SK-N-SH treated with all-trans-retinoic acid at 6 μM for 48 hours (cell line): ENCODE measurements at regions not wholly inside any gene's neighbourhood (a gene's known extent, or its start where the extent isn't known, plus 50 kb on each side); places are given as distances from the start of the nearest gene placed in this dataset.
"Not testable (repeated sequence)": the region's sequence is repeated elsewhere in the genome, so short reads cannot be mapped to it uniquely, and the experiment has no call there.

Source experiments
- ATAC-seq: fragments of 200-7000 bp; cut with Tn5 transposase; 3 replicates; pipeline ENCODE4 v1.9.1; 2020; ENCODE audit warnings: mild to moderate bottlenecking, moderate library complexity
- ARNTL ChIP-seq: fragments of 450-650 bp; formaldehyde crosslinking; IDR thresholded peaks from 2 replicates; pipeline ENCODE4 v1.5.0; 2020; ENCODE audit warnings: low read depth, mild to moderate bottlenecking, moderate library complexity, borderline replicate concordance
- BACH2 ChIP-seq: fragments of 250-450 bp; sonication (Bioruptor Pico); IDR thresholded peaks from 2 replicates; pipeline ENCODE4 v1.9.0; 2021; ENCODE audit warnings: mild to moderate bottlenecking, borderline replicate concordance
- CREB5 ChIP-seq: fragments of 250-450 bp; sonication (Bioruptor Pico); IDR thresholded peaks from 2 replicates; pipeline ENCODE4 v1.5.1; 2020; ENCODE audit warnings: low read depth, mild to moderate bottlenecking, moderate library complexity
- CSDC2 ChIP-seq: fragments of 250-450 bp; sonication (Bioruptor Pico); IDR thresholded peaks from 2 replicates; pipeline ENCODE4 v1.5.0; 2020; ENCODE audit warnings: mild to moderate bottlenecking, moderate library complexity
- ISL1 ChIP-seq: fragments of 250-450 bp; sonication (Bioruptor Pico); IDR thresholded peaks from 2 replicates; pipeline ENCODE4 v2.1.2; 2022; ENCODE audit warnings: mild to moderate bottlenecking, moderate library complexity
- OSR1 ChIP-seq: fragments of 250-450 bp; sonication (Bioruptor Pico); IDR thresholded peaks from 2 replicates; pipeline ENCODE4 v1.8.0; 2022; ENCODE audit warnings: moderate library complexity, mild to moderate bottlenecking, inconsistent platforms
- POU6F1 ChIP-seq: fragments of 250-450 bp; sonication (Bioruptor Pico); IDR thresholded peaks from 2 replicates; pipeline ENCODE4 v1.8.0; 2021; ENCODE audit warnings: low read depth, mild to moderate bottlenecking, moderate library complexity, borderline replicate concordance
- PPARA ChIP-seq: fragments of 250-450 bp; sonication (Bioruptor Pico); IDR thresholded peaks from 2 replicates; pipeline ENCODE4 v1.5.0; 2020; ENCODE audit warnings: mild to moderate bottlenecking, borderline replicate concordance
- RARB ChIP-seq: fragments of 250-450 bp; sonication (Bioruptor Pico); IDR thresholded peaks from 2 replicates; pipeline ENCODE4 v1.8.0; 2021; ENCODE audit warnings: mild to moderate bottlenecking, moderate library complexity
- TCF4 ChIP-seq: fragments of 250-450 bp; sonication (Bioruptor Pico); IDR thresholded peaks from 2 replicates; pipeline ENCODE4 v1.8.0; 2021; ENCODE audit warnings: mild to moderate bottlenecking, moderate library complexity, borderline replicate concordance
- TOX ChIP-seq: fragments of 250-450 bp; sonication (Bioruptor Pico); IDR thresholded peaks from 2 replicates; pipeline ENCODE4 v1.8.0; 2021; ENCODE audit warnings: mild to moderate bottlenecking, moderate library complexity, borderline replicate concordance
- ZC3H10 ChIP-seq: fragments of 250-450 bp; sonication (Bioruptor Pico); IDR thresholded peaks from 2 replicates; pipeline ENCODE4 v1.5.1; 2021; ENCODE audit warnings: mild to moderate bottlenecking, moderate library complexity
- ZFP3 ChIP-seq: fragments of 250-450 bp; sonication (Bioruptor Pico); IDR thresholded peaks from 2 replicates; pipeline ENCODE4 v1.5.0; 2020; ENCODE audit warnings: mild to moderate bottlenecking, moderate library complexity
- ZFP30 ChIP-seq: fragments of 450-650 bp; formaldehyde crosslinking; IDR thresholded peaks from 2 replicates; pipeline ENCODE4 v1.5.0; 2022; ENCODE audit warnings: mild to moderate bottlenecking, moderate library complexity
- ZNF70 ChIP-seq: fragments of 450-650 bp; formaldehyde crosslinking; IDR thresholded peaks from 2 replicates; pipeline ENCODE4 v1.5.0; 2020; ENCODE audit warnings: mild to moderate bottlenecking, moderate library complexity
- ZNF8 ChIP-seq: fragments of 450-650 bp; formaldehyde crosslinking; IDR thresholded peaks from 2 replicates; pipeline ENCODE4 v1.5.0; 2020; ENCODE audit warnings: mild to moderate bottlenecking, moderate library complexity
- TF ChIP-seq, protein P1 (sequence below): fragments of 250-450 bp; sonication (Bioruptor Pico); IDR thresholded peaks from 2 replicates; pipeline ENCODE4 v1.5.0; 2020; ENCODE audit warnings: mild to moderate bottlenecking, moderate library complexity
- TF ChIP-seq, protein P2 (sequence below): fragments of 250-450 bp; sonication (Bioruptor Pico); IDR thresholded peaks from 2 replicates; pipeline ENCODE4 v1.8.0; 2020; ENCODE audit warnings: mild to moderate bottlenecking, moderate library complexity, borderline replicate concordance

DNA sequence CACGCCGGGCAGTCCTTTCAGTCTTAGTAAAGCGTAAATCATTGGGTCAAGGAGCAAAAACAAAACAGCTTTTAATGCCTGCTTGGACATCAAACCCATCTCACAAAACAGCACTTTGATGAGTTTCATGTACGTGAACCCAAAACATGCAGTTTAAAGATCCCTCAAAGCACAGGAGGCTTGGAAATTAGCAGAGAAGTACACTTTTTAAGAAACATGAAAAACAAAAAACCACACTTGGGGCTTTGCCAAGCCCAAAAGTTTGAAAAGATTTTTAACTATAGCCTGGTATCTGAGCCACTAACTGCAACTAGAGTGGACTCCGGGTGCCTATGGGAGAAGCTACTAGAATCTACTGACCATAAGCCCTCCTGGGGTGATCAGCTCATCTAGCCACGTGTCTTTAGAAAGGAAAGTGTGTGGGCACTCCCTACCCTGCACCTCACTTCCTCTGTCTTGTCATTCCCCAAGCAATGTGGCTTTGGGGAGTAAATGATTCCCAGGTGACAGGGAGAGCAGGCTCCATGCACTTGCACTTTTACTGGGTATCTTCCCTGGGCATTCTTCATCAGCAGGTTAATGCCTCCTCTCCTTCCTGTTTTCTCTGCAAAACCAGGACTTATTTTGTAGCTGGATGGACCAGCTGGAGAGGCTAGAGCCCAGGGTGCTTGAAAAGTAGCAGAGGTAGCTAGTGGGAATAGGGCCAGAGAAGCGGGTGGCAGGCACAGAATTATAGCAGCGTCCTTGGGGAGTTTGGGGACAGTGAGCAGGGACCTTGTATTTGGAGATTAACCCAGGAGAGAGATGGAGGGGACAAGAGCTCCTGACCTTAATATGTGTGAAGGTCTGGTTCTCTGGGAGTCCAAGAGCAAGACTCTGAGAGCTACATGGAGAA, 339.3 kb downstream of the BCL11B start:
- no peak for ATAC-seq
- no peak for TF ChIP-seq PPARA (CRISPR knock-in tag)
- no peak for TF ChIP-seq ZNF8 (CRISPR knock-in tag)
- no peak for TF ChIP-seq ISL1 (CRISPR knock-in tag)
- TF ChIP-seq, protein P1, sequence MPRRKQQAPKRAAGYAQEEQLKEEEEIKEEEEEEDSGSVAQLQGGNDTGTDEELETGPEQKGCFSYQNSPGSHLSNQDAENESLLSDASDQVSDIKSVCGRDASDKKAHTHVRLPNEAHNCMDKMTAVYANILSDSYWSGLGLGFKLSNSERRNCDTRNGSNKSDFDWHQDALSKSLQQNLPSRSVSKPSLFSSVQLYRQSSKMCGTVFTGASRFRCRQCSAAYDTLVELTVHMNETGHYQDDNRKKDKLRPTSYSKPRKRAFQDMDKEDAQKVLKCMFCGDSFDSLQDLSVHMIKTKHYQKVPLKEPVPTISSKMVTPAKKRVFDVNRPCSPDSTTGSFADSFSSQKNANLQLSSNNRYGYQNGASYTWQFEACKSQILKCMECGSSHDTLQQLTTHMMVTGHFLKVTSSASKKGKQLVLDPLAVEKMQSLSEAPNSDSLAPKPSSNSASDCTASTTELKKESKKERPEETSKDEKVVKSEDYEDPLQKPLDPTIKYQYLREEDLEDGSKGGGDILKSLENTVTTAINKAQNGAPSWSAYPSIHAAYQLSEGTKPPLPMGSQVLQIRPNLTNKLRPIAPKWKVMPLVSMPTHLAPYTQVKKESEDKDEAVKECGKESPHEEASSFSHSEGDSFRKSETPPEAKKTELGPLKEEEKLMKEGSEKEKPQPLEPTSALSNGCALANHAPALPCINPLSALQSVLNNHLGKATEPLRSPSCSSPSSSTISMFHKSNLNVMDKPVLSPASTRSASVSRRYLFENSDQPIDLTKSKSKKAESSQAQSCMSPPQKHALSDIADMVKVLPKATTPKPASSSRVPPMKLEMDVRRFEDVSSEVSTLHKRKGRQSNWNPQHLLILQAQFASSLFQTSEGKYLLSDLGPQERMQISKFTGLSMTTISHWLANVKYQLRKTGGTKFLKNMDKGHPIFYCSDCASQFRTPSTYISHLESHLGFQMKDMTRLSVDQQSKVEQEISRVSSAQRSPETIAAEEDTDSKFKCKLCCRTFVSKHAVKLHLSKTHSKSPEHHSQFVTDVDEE (CRISPR knock-in tag) = no peak
- no peak for TF ChIP-seq ZFP3 (CRISPR knock-in tag)

- ATAC-seq = not testable (repeated sequence)
These were observed 337.4 kb downstream of the BCL11B start for GRCh38 chr14:98934569-98934968.

GRCh38 chr14:98935921-98936320, 336.1 kb downstream of the BCL11B start:
- no peak for ATAC-seq

GRCh38 chr14:98937021-98937420, 335.0 kb downstream of the BCL11B start:
- no peak for TF ChIP-seq OSR1 (CRISPR knock-in tag)
- no peak for TF ChIP-seq TCF4
- TF ChIP-seq ISL1 (CRISPR knock-in tag) = no peak
- TF ChIP-seq ZFP30 (CRISPR knock-in tag) = no peak
- TF ChIP-seq CSDC2 = no peak
- TF ChIP-seq ARNTL (CRISPR knock-in tag) = no peak
- TF ChIP-seq, protein P2, sequence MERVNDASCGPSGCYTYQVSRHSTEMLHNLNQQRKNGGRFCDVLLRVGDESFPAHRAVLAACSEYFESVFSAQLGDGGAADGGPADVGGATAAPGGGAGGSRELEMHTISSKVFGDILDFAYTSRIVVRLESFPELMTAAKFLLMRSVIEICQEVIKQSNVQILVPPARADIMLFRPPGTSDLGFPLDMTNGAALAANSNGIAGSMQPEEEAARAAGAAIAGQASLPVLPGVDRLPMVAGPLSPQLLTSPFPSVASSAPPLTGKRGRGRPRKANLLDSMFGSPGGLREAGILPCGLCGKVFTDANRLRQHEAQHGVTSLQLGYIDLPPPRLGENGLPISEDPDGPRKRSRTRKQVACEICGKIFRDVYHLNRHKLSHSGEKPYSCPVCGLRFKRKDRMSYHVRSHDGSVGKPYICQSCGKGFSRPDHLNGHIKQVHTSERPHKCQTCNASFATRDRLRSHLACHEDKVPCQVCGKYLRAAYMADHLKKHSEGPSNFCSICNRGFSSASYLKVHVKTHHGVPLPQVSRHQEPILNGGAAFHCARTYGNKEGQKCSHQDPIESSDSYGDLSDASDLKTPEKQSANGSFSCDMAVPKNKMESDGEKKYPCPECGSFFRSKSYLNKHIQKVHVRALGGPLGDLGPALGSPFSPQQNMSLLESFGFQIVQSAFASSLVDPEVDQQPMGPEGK (CRISPR knock-in tag) = no peak
- TF ChIP-seq BACH2 (CRISPR knock-in tag) = no peak
- no peak for TF ChIP-seq RARB (CRISPR knock-in tag)
- TF ChIP-seq, all 23 proteins: peak for 0
- no peak for ATAC-seq

More at GRCh38 chr14:98935921-98936320, 336.1 kb downstream of the BCL11B start:
- TF ChIP-seq RARB (CRISPR knock-in tag) (no peak), CREB5 (CRISPR knock-in tag) (no peak), ZFP30 (CRISPR knock-in tag) (no peak), CSDC2 (no peak)
- TF ChIP-seq, protein P2 (CRISPR knock-in tag) = no peak

- ATAC-seq = no peak
- TF ChIP-seq ISL1 (CRISPR knock-in tag) = no peak
- TF ChIP-seq ZNF70 = no peak
- TF ChIP-seq POU6F1 = no peak
- no peak for TF ChIP-seq TOX (CRISPR knock-in tag)
- TF ChIP-seq ZC3H10 (CRISPR knock-in tag) = no peak
- no peak for TF ChIP-seq ZFP30 (CRISPR knock-in tag)
- TF ChIP-seq ZNF8 (CRISPR knock-in tag) = no peak
- no peak for TF ChIP-seq ZFP3 (CRISPR knock-in tag)
- no peak for TF ChIP-seq TCF4
- no peak for TF ChIP-seq CREB5 (CRISPR knock-in tag)
- TF ChIP-seq, protein P2 (CRISPR knock-in tag) = no peak
These were observed 334.1 kb downstream of the BCL11B start for GRCh38 chr14:98937712-98938505.
